ENCODE measurements at regions not wholly inside any gene's neighbourhood (a gene's known extent, or its start where the extent isn't known, plus 50 kb on each side); places are given as distances from the start of the nearest gene placed in this dataset.

DNA sequence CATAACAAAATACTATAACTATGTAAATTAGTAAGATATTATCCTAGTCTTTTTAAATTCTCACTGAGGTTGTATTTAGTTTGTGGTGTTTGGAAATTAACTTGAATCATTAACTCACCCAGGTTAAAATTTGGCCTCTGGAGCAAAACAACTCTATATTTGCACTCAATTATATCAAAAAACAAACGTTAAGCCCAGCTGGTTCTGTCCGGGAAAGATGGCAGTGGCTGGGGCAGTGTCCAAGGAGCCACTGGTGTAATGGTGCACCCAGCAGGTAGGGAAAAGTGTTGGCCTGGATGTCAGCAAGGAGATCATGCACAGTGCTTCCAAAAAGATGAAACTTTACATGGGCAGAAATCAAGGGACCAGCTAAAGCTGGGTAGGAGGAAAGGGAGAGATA lies 285.3 kb upstream of the CITED2 start:
- no peak overlapping the region for H3K4me2 ChIP-seq (ENCODE audit: insufficient read depth, low read length)
- FAIRE-seq (no peak), ATAC-seq (peak; percentile 27; the same call in 1 of the 3 replicates), DNase-seq (ENCODE audit: extremely low read depth in 1 of 4, low spot score in 3 of 4) (no peak)
- H2AFZ ChIP-seq (ENCODE audit: low read depth, low read length): peak overlapping the region; percentile 22; the same call in 1 of the 2 replicates
- intact Hi-C loops (cut with micrococcal nuclease): loop anchor here (5.0 kb wide), 1 partner anchor 268 kb away; no protein-coding TSS in a partner anchor
- TF ChIP-seq RAD21 (CRISPR knock-in tag; conservative IDR thresholded peaks at IDR 0.05 in 1 of 2, IDR thresholded peaks at IDR 0.05 in 1 of 2) (peak in 1 of 2 experiments; percentile 12; a peak in 1 of 4 replicates), ETS2 (tag; IDR thresholded peaks at IDR 0.05; ENCODE audit: borderline replicate concordance, poor library complexity, severe bottlenecking) (no peak)
- H3K27ac ChIP-seq (ENCODE audit: extremely low read depth, low read depth, low read length): no peak overlapping the region
- no peaks in the 10 kb centered on the region for H3K36me3 ChIP-seq (ENCODE audit: control insufficient read depth, insufficient read depth, low read length)
- H3K27me3 ChIP-seq (ENCODE audit: control insufficient read depth in 2 of 2, insufficient read depth in 2 of 2, low read length in 2 of 2): no peaks in the 10 kb centered on the region
- no peak overlapping the region for H3K4me3 ChIP-seq
- no peaks in the 10 kb centered on the region for H4K20me1 ChIP-seq (replicated peaks; ENCODE audit: control insufficient read depth, insufficient read depth, low read length)
- POLR2A ChIA-PET: interaction anchor here (0.6 to 0.9 kb wide), 3 partner anchors 12 to 288 kb away, joined by 3 to 4 read pairs (median 3); no protein-coding TSS in a partner anchor
- H3K79me2 ChIP-seq (ENCODE audit: control insufficient read depth, insufficient read depth, low read length): no peaks in the 10 kb centered on the region
- CTCF ChIA-PET (ENCODE audit: low intra/inter-chr PET ratio): no interaction called here
- H3K9me1 ChIP-seq (ENCODE audit: control insufficient read depth, insufficient read depth, low read length): no peaks in the 10 kb centered on the region
- WGBS (ENCODE audit: insufficient coverage, low coverage, missing lambda C conversion rate): 39% methylated on average over 2 of the region's 2 CpGs
- H3K9me3 ChIP-seq (replicated peaks; ENCODE audit: control insufficient read depth, insufficient read depth, low read depth, low read length): peaks cover 4% of the 10 kb centered on the region; the same call in 1 of the 2 replicates
- in situ Hi-C loops (cut with MboI): no loop called here
- no peak overlapping the region for H3K9ac ChIP-seq (ENCODE audit: insufficient read depth in 1 of 2, low read depth in 2 of 2, low read length in 2 of 2)
- peaks cover 0 to 5% of the 10 kb centered on the region in 2 experiments; a peak in 2 of 5 replicates for H3K4me1 ChIP-seq (replicated peaks in 1 of 2; ENCODE audit: control insufficient read depth in 2 of 2, insufficient read depth in 2 of 2, low read length in 2 of 2)
- BruUV-seq (replicated peaks): no TSS peak

DNA sequence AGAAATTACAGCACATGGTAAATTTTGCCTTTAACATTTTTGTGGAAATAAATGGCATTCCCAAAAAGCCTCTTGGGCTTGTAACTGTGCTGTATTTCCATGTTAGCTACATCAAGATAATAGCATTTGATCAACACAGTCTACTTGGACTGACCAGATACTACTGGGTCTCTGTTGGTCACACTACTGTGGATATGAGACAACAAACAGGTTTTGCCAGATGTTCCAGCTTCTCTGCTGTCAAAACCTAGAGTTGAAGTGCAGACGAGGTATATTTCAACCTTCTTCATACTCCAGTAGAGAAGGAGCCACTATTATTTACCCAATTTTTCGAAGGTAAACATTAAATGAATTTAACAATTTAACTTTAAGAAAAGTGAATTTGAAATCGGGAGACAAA lies 284.7 kb upstream of the CITED2 start:
- ChIA-PET POLR2A (interaction anchor here (0.6 kb wide), 1 partner anchor 287 kb away, joined by 4 read pairs; no protein-coding TSS in a partner anchor), CTCF (ENCODE audit: low intra/inter-chr PET ratio) (no interaction called here)
- H3K9ac ChIP-seq (ENCODE audit: insufficient read depth in 1 of 2, low read depth in 2 of 2, low read length in 2 of 2): no peak overlapping the region
- H2AFZ ChIP-seq (ENCODE audit: low read depth, low read length): peak overlapping the region; percentile 3; the same call in 1 of the 2 replicates
- H3K9me1 ChIP-seq (ENCODE audit: control insufficient read depth, insufficient read depth, low read length): no peaks in the 10 kb centered on the region
- peaks cover 0 to 5% of the 10 kb centered on the region in 2 experiments; a peak in 2 of 5 replicates for H3K4me1 ChIP-seq (replicated peaks in 1 of 2; ENCODE audit: control insufficient read depth in 2 of 2, insufficient read depth in 2 of 2, low read length in 2 of 2)
- no peaks in the 10 kb centered on the region for H4K20me1 ChIP-seq (replicated peaks; ENCODE audit: control insufficient read depth, insufficient read depth, low read length)
- H3K4me3 ChIP-seq: no peak overlapping the region
- H3K79me2 ChIP-seq (ENCODE audit: control insufficient read depth, insufficient read depth, low read length): no peaks in the 10 kb centered on the region
- 39% methylated on average over 3 of the region's 3 CpGs for WGBS (ENCODE audit: insufficient coverage, low coverage, missing lambda C conversion rate)
- BruUV-seq (replicated peaks): no TSS peak
- FAIRE-seq (no peak), ATAC-seq (no peak), DNase-seq (ENCODE audit: extremely low read depth in 1 of 4, low spot score in 3 of 4) (no peak)
- no peak overlapping the region for H3K27ac ChIP-seq (ENCODE audit: extremely low read depth, low read depth, low read length)
- H3K36me3 ChIP-seq (ENCODE audit: control insufficient read depth, insufficient read depth, low read length): no peaks in the 10 kb centered on the region
- H3K27me3 ChIP-seq (ENCODE audit: control insufficient read depth in 2 of 2, insufficient read depth in 2 of 2, low read length in 2 of 2): no peaks in the 10 kb centered on the region
- in situ Hi-C loops (cut with MboI): no loop called here
- intact Hi-C loops (cut with micrococcal nuclease): loop anchor here (5.0 kb wide), 1 partner anchor 268 kb away; no protein-coding TSS in a partner anchor
- peaks cover 2% of the 10 kb centered on the region; the same call in 1 of the 2 replicates for H3K9me3 ChIP-seq (replicated peaks; ENCODE audit: control insufficient read depth, insufficient read depth, low read depth, low read length)
- no peak overlapping the region for H3K4me2 ChIP-seq (ENCODE audit: insufficient read depth, low read length)
- TF ChIP-seq, protein P1, sequence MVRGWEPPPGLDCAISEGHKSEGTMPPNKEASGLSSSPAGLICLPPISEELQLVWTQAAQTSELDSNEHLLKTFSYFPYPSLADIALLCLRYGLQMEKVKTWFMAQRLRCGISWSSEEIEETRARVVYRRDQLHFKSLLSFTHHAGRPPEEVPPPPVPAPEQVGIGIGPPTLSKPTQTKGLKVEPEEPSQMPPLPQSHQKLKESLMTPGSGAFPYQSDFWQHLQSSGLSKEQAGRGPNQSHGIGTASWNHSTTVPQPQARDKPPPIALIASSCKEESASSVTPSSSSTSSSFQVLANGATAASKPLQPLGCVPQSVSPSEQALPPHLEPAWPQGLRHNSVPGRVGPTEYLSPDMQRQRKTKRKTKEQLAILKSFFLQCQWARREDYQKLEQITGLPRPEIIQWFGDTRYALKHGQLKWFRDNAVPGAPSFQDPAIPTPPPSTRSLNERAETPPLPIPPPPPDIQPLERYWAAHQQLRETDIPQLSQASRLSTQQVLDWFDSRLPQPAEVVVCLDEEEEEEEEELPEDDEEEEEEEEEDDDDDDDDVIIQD (CRISPR knock-in tag; IDR thresholded peaks at IDR 0.05): no peak
- TF ChIP-seq SRSF1 (IDR thresholded peaks at IDR 0.05; ENCODE audit: low read depth, low read length) (no peak), RFX7 (CRISPR knock-in tag; IDR thresholded peaks at IDR 0.05) (no peak)
- TF ChIP-seq, protein P2, sequence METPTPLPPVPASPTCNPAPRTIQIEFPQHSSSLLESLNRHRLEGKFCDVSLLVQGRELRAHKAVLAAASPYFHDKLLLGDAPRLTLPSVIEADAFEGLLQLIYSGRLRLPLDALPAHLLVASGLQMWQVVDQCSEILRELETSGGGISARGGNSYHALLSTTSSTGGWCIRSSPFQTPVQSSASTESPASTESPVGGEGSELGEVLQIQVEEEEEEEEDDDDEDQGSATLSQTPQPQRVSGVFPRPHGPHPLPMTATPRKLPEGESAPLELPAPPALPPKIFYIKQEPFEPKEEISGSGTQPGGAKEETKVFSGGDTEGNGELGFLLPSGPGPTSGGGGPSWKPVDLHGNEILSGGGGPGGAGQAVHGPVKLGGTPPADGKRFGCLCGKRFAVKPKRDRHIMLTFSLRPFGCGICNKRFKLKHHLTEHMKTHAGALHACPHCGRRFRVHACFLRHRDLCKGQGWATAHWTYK (CRISPR knock-in tag; IDR thresholded peaks at IDR 0.05): no peak

Measured in K562 (cell line).